ENCODE measurements at regions not wholly inside any gene's neighbourhood (a gene's known extent, or its start where the extent isn't known, plus 50 kb on each side); places are given as distances from the start of the nearest gene placed in this dataset.

DNA sequence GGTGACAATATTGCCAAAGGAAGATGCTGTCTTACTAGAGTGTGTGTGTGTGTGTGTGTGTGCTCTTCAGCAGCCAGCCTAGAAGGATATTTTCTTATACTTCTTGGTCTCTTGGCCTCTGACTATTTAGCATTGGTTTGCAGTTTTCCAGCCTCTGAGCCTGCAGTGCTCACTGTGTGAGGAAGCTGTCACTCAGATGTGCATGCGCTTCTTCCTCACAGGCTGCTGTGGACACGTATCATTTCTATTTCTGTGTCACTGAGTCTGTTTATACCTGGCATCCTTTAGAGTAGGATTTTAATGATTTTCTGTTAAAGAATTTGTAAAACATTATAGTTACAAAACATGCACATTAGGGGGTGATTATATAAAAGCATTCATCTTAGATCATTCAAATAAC lies 83.3 kb downstream of the ALDH8A1 start:
- H3K27ac Mint-ChIP-seq, result no peak overlapping the region
- H3K9me3 Mint-ChIP-seq, result no peaks in the 10 kb centered on the region
- no peaks in the 10 kb centered on the region for H3K27me3 Mint-ChIP-seq
- peaks cover 8% of the 10 kb centered on the region for H3K4me1 Mint-ChIP-seq
- H3K36me3 Mint-ChIP-seq, result no peaks in the 10 kb centered on the region
- no peak overlapping the region for H3K4me3 Mint-ChIP-seq

GRCh38 chr6:134864558-134864957 lies 85.3 kb downstream of the ALDH8A1 start:
- no peaks in the 10 kb centered on the region for H3K36me3 Mint-ChIP-seq
- H3K9me3 Mint-ChIP-seq, result no peaks in the 10 kb centered on the region
- H3K4me1 Mint-ChIP-seq, result no peaks in the 10 kb centered on the region
- H3K27ac Mint-ChIP-seq, result no peak overlapping the region
- no peaks in the 10 kb centered on the region for H3K27me3 Mint-ChIP-seq
- no peak overlapping the region for H3K4me3 Mint-ChIP-seq

GRCh38 chr6:134863763-134864510 lies 86.0 kb downstream of the ALDH8A1 start:
- Mint-ChIP-seq H3K9me3 (no peaks in the 10 kb centered on the region), H3K4me3 (no peak overlapping the region), H3K27me3 (no peaks in the 10 kb centered on the region), H3K36me3 (no peaks in the 10 kb centered on the region), H3K27ac (no peak overlapping the region), H3K4me1 (no peaks in the 10 kb centered on the region)

- H3K36me3 Mint-ChIP-seq, result no peaks in the 10 kb centered on the region
- no peaks in the 10 kb centered on the region for H3K4me1 Mint-ChIP-seq
- no peak overlapping the region for H3K27ac Mint-ChIP-seq
- H3K9me3 Mint-ChIP-seq, result no peaks in the 10 kb centered on the region
- H3K27me3 Mint-ChIP-seq, result no peaks in the 10 kb centered on the region
- H3K4me3 Mint-ChIP-seq, result no peak overlapping the region
These were observed 95.5 kb downstream of the ALDH8A1 start for GRCh38 chr6:134854366-134854765.

GRCh38 chr6:134853111-134854055 lies 96.5 kb downstream of the ALDH8A1 start:
- Mint-ChIP-seq H3K36me3 (no peaks in the 10 kb centered on the region), H3K4me1 (no peaks in the 10 kb centered on the region), H3K27me3 (no peaks in the 10 kb centered on the region), H3K27ac (no peak overlapping the region), H3K9me3 (no peaks in the 10 kb centered on the region), H3K4me3 (no peak overlapping the region)

DNA sequence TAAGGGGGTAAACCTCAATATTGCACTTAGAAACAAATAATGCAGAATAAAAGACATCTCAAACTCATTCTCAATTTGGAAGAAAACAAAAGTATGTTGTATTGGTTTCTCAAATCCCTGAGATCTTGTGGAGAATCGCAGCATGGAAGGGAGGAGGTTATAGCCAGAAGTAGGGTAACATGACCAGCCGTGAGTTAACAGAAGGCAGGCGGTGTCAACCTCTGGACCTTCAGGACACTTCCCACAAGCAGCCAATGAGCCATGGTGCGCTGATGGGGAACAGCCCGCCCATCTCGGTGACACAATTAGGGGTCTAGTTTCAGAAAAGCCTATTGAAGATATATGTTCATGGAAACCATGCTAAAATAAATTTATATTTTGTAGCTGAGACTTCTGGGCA lies 98.4 kb downstream of the ALDH8A1 start:
- Mint-ChIP-seq H3K9me3 (no peaks in the 10 kb centered on the region), H3K27ac (no peak overlapping the region), H3K4me3 (no peak overlapping the region), H3K4me1 (no peaks in the 10 kb centered on the region), H3K27me3 (no peaks in the 10 kb centered on the region), H3K36me3 (no peaks in the 10 kb centered on the region)

DNA sequence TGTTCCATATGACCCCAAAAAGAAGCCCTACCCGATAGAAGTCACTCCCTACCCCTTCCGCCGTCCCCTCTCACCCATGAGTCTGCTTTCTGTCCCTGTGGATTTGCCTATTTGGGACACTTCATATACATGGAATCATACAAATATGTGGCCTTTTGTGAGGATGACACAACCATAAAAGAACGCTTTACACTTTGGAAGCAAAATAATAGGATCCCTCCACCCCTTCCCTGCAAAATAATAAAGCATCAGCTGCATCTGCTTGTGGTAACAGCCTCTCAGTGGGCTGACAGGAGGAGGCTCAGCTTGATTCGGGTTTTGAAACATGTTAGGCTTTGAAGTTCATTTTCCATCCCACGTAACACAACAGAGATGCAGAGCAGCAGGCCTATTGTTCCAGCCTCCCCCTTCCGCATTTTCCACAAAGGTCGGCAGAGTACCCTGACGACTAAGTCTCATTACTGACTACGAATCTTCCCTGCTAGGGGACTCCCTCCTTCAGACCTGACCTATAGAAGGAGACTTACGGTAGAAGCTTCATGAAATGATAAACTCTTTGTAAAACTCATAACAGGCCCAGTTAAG lies 99.1 kb downstream of the ALDH8A1 start:
- Mint-ChIP-seq H3K36me3 (no peaks in the 10 kb centered on the region), H3K27me3 (no peaks in the 10 kb centered on the region), H3K27ac (no peak overlapping the region), H3K4me1 (no peaks in the 10 kb centered on the region), H3K9me3 (no peaks in the 10 kb centered on the region), H3K4me3 (no peak overlapping the region)

DNA sequence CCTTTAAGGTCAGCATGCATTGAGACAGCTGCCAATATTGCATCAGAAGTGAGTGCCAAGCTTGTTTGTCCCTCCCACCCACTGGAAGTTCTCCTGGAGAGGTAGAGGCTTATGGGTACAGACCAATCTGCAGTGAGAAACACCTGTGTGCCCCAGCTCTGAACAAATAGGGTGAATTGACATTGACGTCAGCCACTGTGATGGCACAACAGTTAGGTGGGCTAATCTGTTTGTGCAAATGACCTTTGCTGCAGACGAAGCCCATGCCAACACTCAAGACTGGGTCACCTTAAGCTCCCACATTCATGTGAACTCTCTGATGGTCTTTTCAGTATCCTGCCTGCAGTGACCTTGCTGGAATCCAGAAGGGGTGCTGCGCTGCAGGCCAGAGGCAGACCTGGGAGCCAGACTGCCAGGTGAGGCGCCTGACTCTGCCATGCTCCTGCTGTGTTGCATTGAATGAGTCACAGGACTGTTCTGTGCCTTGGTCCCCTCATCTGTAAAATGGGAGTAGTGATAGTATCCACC lies 99.9 kb downstream of the ALDH8A1 start:
- no peaks in the 10 kb centered on the region for H3K4me1 Mint-ChIP-seq
- H3K27ac Mint-ChIP-seq, result no peak overlapping the region
- no peaks in the 10 kb centered on the region for H3K9me3 Mint-ChIP-seq
- no peaks in the 10 kb centered on the region for H3K27me3 Mint-ChIP-seq
- no peaks in the 10 kb centered on the region for H3K36me3 Mint-ChIP-seq
- H3K4me3 Mint-ChIP-seq, result no peak overlapping the region

DNA sequence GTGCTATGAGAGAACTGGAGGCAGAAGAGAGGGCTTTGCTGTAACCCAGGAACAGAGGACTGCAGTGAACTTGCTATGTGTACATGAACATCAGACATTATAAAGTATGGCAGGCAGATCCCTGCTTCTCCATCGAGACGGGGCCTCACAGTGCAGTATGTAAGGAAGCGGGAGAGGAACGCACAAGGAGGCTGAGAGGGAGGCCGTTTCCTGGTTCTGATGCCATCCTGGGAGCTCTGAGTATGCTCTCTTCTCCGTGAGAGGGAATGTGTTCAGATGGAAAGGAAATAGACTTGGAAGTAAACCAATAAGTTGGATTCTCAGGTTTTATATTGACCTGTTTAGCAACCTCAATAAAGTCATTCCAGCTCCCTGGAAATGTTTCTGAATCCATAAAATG lies 101.8 kb downstream of the ALDH8A1 start:
- Mint-ChIP-seq H3K4me3 (no peak overlapping the region), H3K4me1 (no peaks in the 10 kb centered on the region)

DNA sequence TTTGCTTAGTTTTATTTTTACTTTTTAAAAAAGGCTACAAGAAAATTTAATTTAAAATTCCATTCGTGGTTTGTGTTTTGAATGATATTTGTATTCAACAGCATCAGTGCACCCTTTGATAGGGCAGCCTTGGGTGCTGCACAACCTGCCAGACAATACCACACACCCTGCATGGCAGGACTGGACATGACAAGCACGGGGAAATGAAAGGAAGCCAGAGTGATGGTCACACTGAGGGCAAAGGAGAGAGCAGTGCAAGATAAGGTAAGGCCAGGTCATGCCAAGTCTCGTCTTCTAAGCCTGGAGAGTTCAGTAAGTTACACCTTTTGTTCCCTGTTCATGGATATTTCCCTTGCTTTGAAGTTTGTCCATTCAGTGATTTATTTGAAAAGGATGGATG lies 103.0 kb downstream of the ALDH8A1 start:
- H3K4me3 Mint-ChIP-seq, result no peak overlapping the region
- H3K9me3 Mint-ChIP-seq, result no peaks in the 10 kb centered on the region
- no peaks in the 10 kb centered on the region for H3K4me1 Mint-ChIP-seq
- no peak overlapping the region for H3K27ac Mint-ChIP-seq
- no peaks in the 10 kb centered on the region for H3K36me3 Mint-ChIP-seq
- H3K27me3 Mint-ChIP-seq, result no peaks in the 10 kb centered on the region

More for the DNA sequence above, 101.8 kb downstream of the ALDH8A1 start:
- no peak overlapping the region for H3K27ac Mint-ChIP-seq
- no peaks in the 10 kb centered on the region for H3K27me3 Mint-ChIP-seq
- H3K9me3 Mint-ChIP-seq, result no peaks in the 10 kb centered on the region
- no peaks in the 10 kb centered on the region for H3K36me3 Mint-ChIP-seq

DNA sequence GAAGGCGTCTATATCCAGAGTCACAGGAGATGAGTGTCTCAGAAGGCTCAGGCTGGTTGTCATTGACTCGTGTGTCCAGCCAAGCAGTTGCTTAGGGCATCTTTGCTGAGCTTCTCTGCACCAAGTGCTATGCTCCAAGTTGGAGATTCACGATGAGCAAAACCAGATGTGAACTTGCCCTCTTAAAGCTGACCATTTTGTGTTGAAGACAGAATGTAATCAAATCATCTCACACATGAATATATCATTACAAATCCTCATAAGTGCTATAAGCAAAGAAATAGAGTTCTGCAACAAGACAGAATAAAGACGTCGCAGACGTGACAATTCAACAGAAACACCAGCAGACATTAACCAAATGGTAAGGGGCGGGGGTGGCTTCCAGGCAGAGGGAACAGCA lies 103.9 kb downstream of the ALDH8A1 start:
- Mint-ChIP-seq H3K27me3 (no peaks in the 10 kb centered on the region), H3K4me3 (no peak overlapping the region), H3K4me1 (no peaks in the 10 kb centered on the region), H3K9me3 (no peaks in the 10 kb centered on the region), H3K36me3 (no peaks in the 10 kb centered on the region), H3K27ac (no peak overlapping the region)

- Mint-ChIP-seq H3K4me3 (no peak overlapping the region), H3K27ac (no peak overlapping the region), H3K4me1 (no peaks in the 10 kb centered on the region), H3K36me3 (no peaks in the 10 kb centered on the region), H3K9me3 (no peaks in the 10 kb centered on the region), H3K27me3 (no peaks in the 10 kb centered on the region)
These were observed 105.8 kb downstream of the ALDH8A1 start for GRCh38 chr6:134844120-134844519.

DNA sequence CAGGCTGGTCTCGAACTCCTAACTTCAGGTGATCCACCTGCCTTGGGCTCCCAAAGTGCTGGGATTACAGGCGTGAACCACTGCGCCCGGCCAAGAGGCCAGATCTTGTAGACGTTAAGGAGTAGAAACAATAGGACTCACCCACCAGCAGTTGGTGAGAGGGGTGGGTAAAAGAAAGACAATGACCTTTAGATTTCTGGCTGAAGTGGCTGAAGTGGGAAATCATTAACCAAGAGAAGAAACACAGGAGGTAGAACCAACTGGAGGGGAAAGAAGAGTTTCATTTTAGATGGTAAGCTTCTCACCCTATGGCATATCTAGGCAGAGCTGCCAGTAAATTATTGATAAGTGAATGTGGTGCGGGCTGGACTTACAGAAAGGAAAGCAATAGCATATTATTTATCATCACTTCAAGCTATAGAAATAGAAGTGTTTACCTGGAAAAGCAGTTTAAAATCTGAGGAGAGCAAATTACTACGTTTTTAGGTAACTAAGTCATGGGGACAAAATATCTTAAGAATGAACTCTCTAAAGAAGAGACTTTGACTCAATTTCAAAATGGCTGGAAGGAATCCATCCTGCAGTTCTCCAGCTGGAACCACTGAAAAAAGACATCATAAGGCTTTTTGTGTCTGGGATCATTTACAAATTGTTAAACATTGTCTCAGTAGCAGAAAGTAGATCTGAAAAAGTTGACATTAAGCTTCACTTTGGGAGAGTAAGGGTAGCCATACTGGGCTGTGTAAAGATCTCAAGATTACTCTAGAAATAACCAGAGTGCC lies 109.6 kb downstream of the ALDH8A1 start:
- no peaks in the 10 kb centered on the region for H3K36me3 Mint-ChIP-seq
- no peaks in the 10 kb centered on the region for H3K4me1 Mint-ChIP-seq
- H3K27ac Mint-ChIP-seq, result no peak overlapping the region
- H3K9me3 Mint-ChIP-seq, result no peaks in the 10 kb centered on the region
- H3K4me3 Mint-ChIP-seq, result no peak overlapping the region
- no peaks in the 10 kb centered on the region for H3K27me3 Mint-ChIP-seq

- Mint-ChIP-seq H3K36me3 (no peaks in the 10 kb centered on the region), H3K27me3 (no peaks in the 10 kb centered on the region), H3K4me3 (no peak overlapping the region), H3K4me1 (no peaks in the 10 kb centered on the region), H3K9me3 (no peaks in the 10 kb centered on the region), H3K27ac (no peak overlapping the region)
These were observed 113.9 kb downstream of the ALDH8A1 start for GRCh38 chr6:134835993-134836392.

- Mint-ChIP-seq H3K9me3 (no peaks in the 10 kb centered on the region), H3K4me3 (no peak overlapping the region), H3K36me3 (no peaks in the 10 kb centered on the region), H3K27ac (no peak overlapping the region), H3K27me3 (no peaks in the 10 kb centered on the region), H3K4me1 (no peaks in the 10 kb centered on the region)
These were observed 119.0 kb downstream of the ALDH8A1 start for GRCh38 chr6:134830940-134831339.
